Caco-2 (cell line): ENCODE measurements at regions not wholly inside any gene's neighbourhood (a gene's known extent, or its start where the extent isn't known, plus 50 kb on each side); places are given as distances from the start of the nearest gene placed in this dataset.
A peak's percentile ranks its signal among the peaks of the same experiment; 100 is the strongest.

Experiments
- BruUV-seq: library from RNA; stranded (reverse); fragments of 400-500 nt; replicated peaks from 2 replicates; lab custom pipeline; 2021; lab: Mats Ljungman, UMichigan
- CTCF ChIA-PET: fragments of 300-600 bp; sonication (Branson Sonifier 250); formaldehyde crosslinking; loops from one replicate; lab custom pipeline; 2022; ENCODE audit warnings: antibody characterized with exemption; lab: Charles Lee
- POLR2A ChIA-PET: fragments of 300-600 bp; sonication (Branson Sonifier 250); formaldehyde crosslinking; loops from one replicate; lab custom pipeline; 2022; ENCODE audit warnings: antibody characterized with exemption; lab: Charles Lee
- DNase-seq, 2 experiments: peaks; one replicate each; pipeline versions ENCODE4 v3.0.0 to v3.0.0-alpha.2; 2020 to 2022
- H3K27me3 ChIP-seq: replicated peaks from 2 replicates; pipeline ENCODE4 v1.6.0; 2011; ENCODE audit warnings: low read length; ENCODE audit not compliant: control insufficient read depth, insufficient read depth
- H3K36me3 ChIP-seq: 2 replicates; pipeline ENCODE4 v1.5.1; 2011; ENCODE audit warnings: low read length; ENCODE audit not compliant: control insufficient read depth, insufficient read depth
- H3K4me1 ChIP-seq: fragments of 250-450 bp; sonication (Bioruptor Pico); 2 replicates; pipeline ENCODE4 v1.5.1; 2020; ENCODE audit warnings: mild to moderate bottlenecking
- H3K4me3 ChIP-seq: 2 replicates; pipeline ENCODE4 v1.5.1; 2011; ENCODE audit warnings: low read depth, mild to moderate bottlenecking, control low read depth, low read length
- H3K9me3 ChIP-seq: fragments of 250-450 bp; sonication (Bioruptor Pico); 2 replicates; pipeline ENCODE4 v1.5.1; 2020; ENCODE audit warnings: mild to moderate bottlenecking, moderate library complexity
- H3K27ac Mint-ChIP-seq: one replicate; pipeline ENCODE4 v1.8.0; 2022; ENCODE audit warnings: mixed read lengths; ENCODE audit not compliant: unreplicated experiment
- H3K27me3 Mint-ChIP-seq: one replicate; pipeline ENCODE4 v1.8.0; 2022; ENCODE audit warnings: mixed read lengths; ENCODE audit not compliant: insufficient read depth, unreplicated experiment
- H3K36me3 Mint-ChIP-seq: one replicate; pipeline ENCODE4 v1.8.0; 2022; ENCODE audit warnings: mild to moderate bottlenecking, mixed read lengths; ENCODE audit not compliant: insufficient read depth, unreplicated experiment
- H3K4me1 Mint-ChIP-seq: one replicate; pipeline ENCODE4 v1.8.0; 2022; ENCODE audit warnings: low read depth, mixed read lengths; ENCODE audit not compliant: unreplicated experiment
- H3K4me3 Mint-ChIP-seq: one replicate; pipeline ENCODE4 v1.8.0; 2022; ENCODE audit warnings: mild to moderate bottlenecking, moderate library complexity, mixed read lengths; ENCODE audit not compliant: unreplicated experiment
- H3K9me3 Mint-ChIP-seq: one replicate; pipeline ENCODE4 v1.8.0; 2022; ENCODE audit warnings: mixed read lengths; ENCODE audit not compliant: unreplicated experiment
- intact Hi-C: fragments of 100-400 bp; cut with micrococcal nuclease; formaldehyde crosslinking; loops from one replicate; pipeline ENCODE4 v1.10.0; 2022; ENCODE audit not compliant: unreplicated experiment
- TF ChIP-seq, protein P1 (sequence below), 2 experiments: fragments of 200-600 bp in 1 of 2; IDR thresholded peaks; 1 replicate in 1 of 2; 2 replicates in 1 of 2; pipeline versions ENCODE4 v1.5.1 to v1.8.0; 2011 to 2022; ENCODE audit warnings: antibody characterized with exemption in 1 of 2, control low read depth in 1 of 2, inconsistent platforms in 1 of 2, low read depth in 1 of 2, low read length in 1 of 2, mild to moderate bottlenecking in 1 of 2, moderate library complexity in 1 of 2; ENCODE audit not compliant: insufficient read depth in 1 of 2, severe bottlenecking in 1 of 2, unreplicated experiment in 1 of 2

DNA sequence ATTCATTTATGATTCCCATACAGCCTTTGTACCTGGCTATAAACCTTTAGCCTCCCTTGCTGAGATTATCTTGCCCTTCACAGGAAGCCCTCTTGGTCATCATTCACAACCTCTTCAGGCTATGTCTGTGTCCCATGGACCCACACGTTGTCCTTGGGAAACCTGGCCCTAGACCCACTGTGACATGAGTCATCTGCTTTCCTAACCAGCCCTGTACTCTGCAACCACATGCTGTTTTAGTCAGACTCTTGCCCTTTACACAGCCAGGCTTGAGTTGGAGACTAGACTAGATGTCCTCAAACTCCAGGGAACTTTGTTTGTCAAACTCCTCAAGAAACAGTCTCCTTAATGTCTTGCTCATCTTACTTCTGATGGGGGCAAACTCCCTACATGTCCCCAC, 229.3 kb upstream of the ZSWIM2 start:
- CTCF ChIA-PET = no interaction called here
- H3K4me3 Mint-ChIP-seq = no peak overlapping the region
- no peaks in the 10 kb centered on the region for H3K36me3 Mint-ChIP-seq
- no TSS peak for BruUV-seq
- H3K4me3 ChIP-seq = no peak overlapping the region
- intact Hi-C loops = no loop called here
- no peaks in the 10 kb centered on the region for H3K27me3 ChIP-seq
- POLR2A ChIA-PET = no interaction called here
- H3K4me1 Mint-ChIP-seq = no peaks in the 10 kb centered on the region
- H3K27me3 Mint-ChIP-seq = no peaks in the 10 kb centered on the region
- TF ChIP-seq, protein P1, sequence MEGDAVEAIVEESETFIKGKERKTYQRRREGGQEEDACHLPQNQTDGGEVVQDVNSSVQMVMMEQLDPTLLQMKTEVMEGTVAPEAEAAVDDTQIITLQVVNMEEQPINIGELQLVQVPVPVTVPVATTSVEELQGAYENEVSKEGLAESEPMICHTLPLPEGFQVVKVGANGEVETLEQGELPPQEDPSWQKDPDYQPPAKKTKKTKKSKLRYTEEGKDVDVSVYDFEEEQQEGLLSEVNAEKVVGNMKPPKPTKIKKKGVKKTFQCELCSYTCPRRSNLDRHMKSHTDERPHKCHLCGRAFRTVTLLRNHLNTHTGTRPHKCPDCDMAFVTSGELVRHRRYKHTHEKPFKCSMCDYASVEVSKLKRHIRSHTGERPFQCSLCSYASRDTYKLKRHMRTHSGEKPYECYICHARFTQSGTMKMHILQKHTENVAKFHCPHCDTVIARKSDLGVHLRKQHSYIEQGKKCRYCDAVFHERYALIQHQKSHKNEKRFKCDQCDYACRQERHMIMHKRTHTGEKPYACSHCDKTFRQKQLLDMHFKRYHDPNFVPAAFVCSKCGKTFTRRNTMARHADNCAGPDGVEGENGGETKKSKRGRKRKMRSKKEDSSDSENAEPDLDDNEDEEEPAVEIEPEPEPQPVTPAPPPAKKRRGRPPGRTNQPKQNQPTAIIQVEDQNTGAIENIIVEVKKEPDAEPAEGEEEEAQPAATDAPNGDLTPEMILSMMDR (IDR thresholded peaks at IDR 0.05; ENCODE audit: insufficient read depth in 1 of 2, low read depth in 1 of 2, low read length in 1 of 2, severe bottlenecking in 1 of 2, unreplicated experiment in 1 of 2) = no peak
- H3K27ac Mint-ChIP-seq = no peak overlapping the region
- no peaks in the 10 kb centered on the region for H3K4me1 ChIP-seq
- 0 out of 2 replicates have a peak, but pooled peaks cover 2% of the 10 kb centered on the region for H3K9me3 ChIP-seq
- H3K9me3 Mint-ChIP-seq = no peaks in the 10 kb centered on the region
- no peaks in the 10 kb centered on the region for H3K36me3 ChIP-seq
- no peak for DNase-seq

DNA sequence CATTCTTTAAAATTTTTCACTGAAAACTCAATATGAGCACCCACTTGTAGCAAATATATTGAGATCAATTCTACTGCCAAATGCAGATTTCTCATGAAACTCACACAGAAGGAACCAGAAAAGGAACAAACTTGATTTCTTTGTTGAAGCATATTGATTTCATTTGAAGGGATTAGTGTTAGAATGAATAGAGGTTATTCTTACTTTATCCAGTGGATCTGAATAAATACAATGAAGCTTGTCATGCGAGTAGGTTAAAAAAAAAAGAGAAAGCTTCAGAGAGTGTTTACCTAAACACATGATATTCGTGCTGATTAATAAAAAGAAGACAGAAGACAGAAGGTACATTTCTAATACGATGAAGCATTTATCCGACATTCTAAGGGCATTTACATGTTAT, 226.7 kb upstream of the ZSWIM2 start:
- Mint-ChIP-seq H3K27me3 (no peaks in the 10 kb centered on the region), H3K4me3 (no peak overlapping the region), H3K27ac (no peak overlapping the region), H3K36me3 (no peaks in the 10 kb centered on the region), H3K4me1 (no peaks in the 10 kb centered on the region), H3K9me3 (no peaks in the 10 kb centered on the region)
- BruUV-seq = no TSS peak
- TF ChIP-seq, protein P1 (IDR thresholded peaks at IDR 0.05; ENCODE audit: insufficient read depth in 1 of 2, low read depth in 1 of 2, low read length in 1 of 2, severe bottlenecking in 1 of 2, unreplicated experiment in 1 of 2) = no peak
- intact Hi-C loops = no loop called here
- Histone ChIP-seq H3K4me1 (no peaks in the 10 kb centered on the region), H3K27me3 (no peaks in the 10 kb centered on the region), H3K36me3 (no peaks in the 10 kb centered on the region), H3K9me3 (0 out of 2 replicates have a peak, but pooled peaks cover 2% of the 10 kb centered on the region), H3K4me3 (no peak overlapping the region)
- no peak for DNase-seq
- ChIA-PET CTCF (no interaction called here), POLR2A (no interaction called here)

DNA sequence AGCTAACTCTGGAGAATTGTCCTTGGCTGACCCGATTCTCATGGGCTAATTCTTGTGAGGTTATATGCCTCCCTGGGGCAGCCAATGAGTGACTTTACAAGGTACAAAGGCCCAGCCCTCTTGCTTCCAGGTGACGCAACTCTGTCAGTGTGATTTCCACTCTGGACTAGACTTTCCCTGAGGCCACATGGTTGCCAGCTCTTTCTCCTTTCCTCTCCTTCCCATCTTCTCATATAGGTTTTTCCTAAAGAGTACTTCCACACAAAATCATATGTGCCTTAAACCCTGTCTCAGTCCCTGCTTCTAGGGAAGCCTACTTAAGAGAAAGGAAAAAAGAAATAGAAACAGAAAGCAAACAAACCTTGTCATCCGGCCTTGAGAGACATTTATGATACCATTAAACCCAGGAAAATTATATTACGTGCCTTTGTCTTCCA, 226.2 kb upstream of the ZSWIM2 start:
- ChIA-PET POLR2A (no interaction called here), CTCF (no interaction called here)
- peak; percentile 15 to 39 for DNase-seq
- H3K9me3 ChIP-seq = 0 out of 2 replicates have a peak, but pooled peaks cover 2% of the 10 kb centered on the region
- Mint-ChIP-seq H3K4me1 (no peaks in the 10 kb centered on the region), H3K36me3 (no peaks in the 10 kb centered on the region), H3K27me3 (no peaks in the 10 kb centered on the region), H3K9me3 (no peaks in the 10 kb centered on the region), H3K27ac (no peak overlapping the region), H3K4me3 (no peak overlapping the region)
- TF ChIP-seq, protein P1 (IDR thresholded peaks at IDR 0.05; ENCODE audit: insufficient read depth in 1 of 2, low read depth in 1 of 2, low read length in 1 of 2, severe bottlenecking in 1 of 2, unreplicated experiment in 1 of 2) = no peak
- no peaks in the 10 kb centered on the region for H3K4me1 ChIP-seq
- no peaks in the 10 kb centered on the region for H3K27me3 ChIP-seq
- H3K4me3 ChIP-seq = no peak overlapping the region
- intact Hi-C loops = no loop called here
- no peaks in the 10 kb centered on the region for H3K36me3 ChIP-seq
- no TSS peak for BruUV-seq
